HG03025 (cell line): ENCODE measurements at regions not wholly inside any gene's neighbourhood (a gene's known extent, or its start where the extent isn't known, plus 50 kb on each side); places are given as distances from the start of the nearest gene placed in this dataset.
"Not testable (repeated sequence)": the region's sequence is repeated elsewhere in the genome, so short reads cannot be mapped to it uniquely, and the experiment has no call there.

Source experiments
- ATAC-seq: cut with Tn5 transposase; IDR thresholded peaks from one replicate; pipeline ENCODE4 v1.9.1; 2021; ENCODE audit warnings: mild to moderate bottlenecking, moderate library complexity; ENCODE audit not compliant: unreplicated experiment, low FRiP score

- no peak for ATAC-seq
Measured at GRCh38 chr7:34327681-34328080, 330.3 kb upstream of the NPSR1 start.

- ATAC-seq, result no peak
Measured at GRCh38 chr7:34330308-34330707, 327.7 kb upstream of the NPSR1 start.

GRCh38 chr7:34331102-34331501 lies 326.9 kb upstream of the NPSR1 start:
- ATAC-seq, result no peak

- no peak for ATAC-seq
Measured at GRCh38 chr7:34332006-34332405, 326.0 kb upstream of the NPSR1 start.

GRCh38 chr7:34333184-34333583 lies 324.8 kb upstream of the NPSR1 start:
- ATAC-seq, result no peak

GRCh38 chr7:34333925-34334324 lies 324.1 kb upstream of the NPSR1 start:
- no peak for ATAC-seq

- ATAC-seq, result no peak
Measured at GRCh38 chr7:34337163-34337562, 320.9 kb upstream of the NPSR1 start.

GRCh38 chr7:34338961-34339526 lies 319.0 kb upstream of the NPSR1 start:
- ATAC-seq, result no peak

GRCh38 chr7:34341326-34341725 lies 316.7 kb upstream of the NPSR1 start:
- ATAC-seq, result no peak

GRCh38 chr7:34342387-34342786 lies 315.6 kb upstream of the NPSR1 start:
- no peak for ATAC-seq

GRCh38 chr7:34343667-34344066 lies 314.4 kb upstream of the NPSR1 start:
- ATAC-seq, result no peak

GRCh38 chr7:34354011-34354410 lies 304.0 kb upstream of the NPSR1 start:
- ATAC-seq, result no peak

GRCh38 chr7:34354899-34355298 lies 303.1 kb upstream of the NPSR1 start:
- ATAC-seq, result no peak

GRCh38 chr7:34357068-34357467 lies 300.9 kb upstream of the NPSR1 start:
- no peak for ATAC-seq

GRCh38 chr7:34357946-34358345 lies 300.1 kb upstream of the NPSR1 start:
- ATAC-seq, result no peak

GRCh38 chr7:34358578-34358977 lies 299.4 kb upstream of the NPSR1 start:
- ATAC-seq, result not testable (repeated sequence)

- no peak for ATAC-seq
Measured at GRCh38 chr7:34361663-34362250, 296.3 kb upstream of the NPSR1 start.

- ATAC-seq, result no peak
Measured at GRCh38 chr7:34362621-34363020, 295.4 kb upstream of the NPSR1 start.

GRCh38 chr7:34364130-34364529 lies 293.9 kb upstream of the NPSR1 start:
- no peak for ATAC-seq

- no peak for ATAC-seq
Measured at GRCh38 chr7:34365011-34365410, 293.0 kb upstream of the NPSR1 start.

- no peak for ATAC-seq
Measured at GRCh38 chr7:34365611-34366010, 292.4 kb upstream of the NPSR1 start.

- no peak for ATAC-seq
Measured at GRCh38 chr7:34371922-34372321, 286.1 kb upstream of the NPSR1 start.

GRCh38 chr7:34373940-34374339 lies 284.1 kb upstream of the NPSR1 start:
- ATAC-seq, result no peak
